Tibial nerve (tissue), 4 donors: ENCODE measurements at regions not wholly inside any gene's neighbourhood (a gene's known extent, or its start where the extent isn't known, plus 50 kb on each side); places are given as distances from the start of the nearest gene placed in this dataset.
"Not testable (repeated sequence)": the region's sequence is repeated elsewhere in the genome, so short reads cannot be mapped to it uniquely, and the experiment has no call there.

Source experiments
- DNase-seq, 2 donors: peaks; one replicate each; pipeline ENCODE4 v3.0.0-alpha.2; 2019; ENCODE audit warnings: low spot score in 2 of 2
- H3K27ac ChIP-seq, 4 donors: fragments of 200-600 bp; sonication (generic) in 3 of 4; one replicate each; pipeline ENCODE4 v1.5.1; 2017 to 2019; ENCODE audit warnings: mild to moderate bottlenecking in 1 of 4
- H3K27me3 ChIP-seq, 2 donors: fragments of 200-600 bp; sonication (generic) in 1 of 2; one replicate each; pipeline versions ENCODE4 v1.5.1 to v1.6.0; 2017 to 2019
- H3K36me3 ChIP-seq, 3 donors: fragments of 200-600 bp; sonication (generic); one replicate each; pipeline ENCODE4 v1.5.1; 2018 to 2019
- H3K4me1 ChIP-seq, 4 donors: fragments of 200-600 bp; sonication (generic) in 3 of 4; one replicate each; pipeline ENCODE4 v1.5.1; 2017 to 2019
- H3K4me3 ChIP-seq, 4 donors: fragments of 200-600 bp; sonication (generic) in 3 of 4; one replicate each; pipeline ENCODE4 v1.5.1; 2017 to 2019; ENCODE audit warnings: mild to moderate bottlenecking in 1 of 4, moderate library complexity in 1 of 4
- H3K9me3 ChIP-seq, 4 donors: fragments of 200-600 bp; sonication (generic) in 3 of 4; one replicate each; pipeline ENCODE4 v1.5.1; 2017 to 2019
- EP300 ChIP-seq, 2 donors: sonication (generic); formaldehyde crosslinking; IDR thresholded peaks; one replicate each; pipeline ENCODE4 v1.6.1; 2017; ENCODE audit warnings: antibody characterized with exemption in 2 of 2, mild to moderate bottlenecking in 1 of 2
- POLR2A ChIP-seq, 2 donors: fragments of 450-650 bp; IDR thresholded peaks; one replicate each; pipeline ENCODE4 v1.6.1; 2017; ENCODE audit warnings: antibody characterized with exemption in 2 of 2, mild to moderate bottlenecking in 2 of 2, moderate library complexity in 2 of 2
- WGBS, 2 donors: methylation state at CpG; one replicate each; pipeline ENCODE4 v1.1.5; 2018; 5-methylcytosine and 5-hydroxymethylcytosine counted together
- TF ChIP-seq, protein P1 (sequence below), 5 experiments: fragments of 200-600 bp in 3 of 5; fragments of 450-650 bp in 2 of 5; sonication (generic) in 3 of 5; IDR thresholded peaks; one replicate each; pipeline ENCODE4 v1.5.1; 2016 to 2019; ENCODE audit warnings: antibody characterized with exemption in 5 of 5, mild to moderate bottlenecking in 3 of 5, moderate library complexity in 2 of 5

DNA sequence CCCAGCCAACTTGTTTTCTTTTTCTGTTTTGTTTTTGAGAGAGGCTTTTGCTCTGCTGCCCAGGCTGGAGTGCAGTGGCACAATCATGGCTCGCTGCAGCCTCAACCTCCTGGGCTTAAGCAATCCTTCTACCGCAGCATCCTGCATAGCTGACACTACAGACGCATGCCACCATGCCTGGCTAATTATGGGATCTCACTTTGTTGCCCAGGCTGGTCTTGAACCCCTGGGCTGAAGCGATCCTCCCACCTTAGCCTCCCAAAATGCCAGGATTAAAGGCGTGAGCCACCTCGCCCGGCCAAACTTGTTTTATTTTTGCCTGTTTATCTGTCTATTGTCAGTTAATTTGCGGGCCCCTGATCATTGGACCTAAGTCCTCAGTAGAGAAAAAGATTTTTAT lies 61.6 kb upstream of the MSH6 start:
- Histone ChIP-seq H3K4me1 (no peaks in the 10 kb centered on the region), H3K27me3 (no peaks in the 10 kb centered on the region), H3K9me3 (no peaks in the 10 kb centered on the region), H3K36me3 (no peaks in the 10 kb centered on the region), H3K4me3 (no peak overlapping the region), H3K27ac (no peak overlapping the region)
- 91 to 94% methylated on average over 8 of the region's 8 CpGs for WGBS, 2 donors
- TF ChIP-seq, protein P1, sequence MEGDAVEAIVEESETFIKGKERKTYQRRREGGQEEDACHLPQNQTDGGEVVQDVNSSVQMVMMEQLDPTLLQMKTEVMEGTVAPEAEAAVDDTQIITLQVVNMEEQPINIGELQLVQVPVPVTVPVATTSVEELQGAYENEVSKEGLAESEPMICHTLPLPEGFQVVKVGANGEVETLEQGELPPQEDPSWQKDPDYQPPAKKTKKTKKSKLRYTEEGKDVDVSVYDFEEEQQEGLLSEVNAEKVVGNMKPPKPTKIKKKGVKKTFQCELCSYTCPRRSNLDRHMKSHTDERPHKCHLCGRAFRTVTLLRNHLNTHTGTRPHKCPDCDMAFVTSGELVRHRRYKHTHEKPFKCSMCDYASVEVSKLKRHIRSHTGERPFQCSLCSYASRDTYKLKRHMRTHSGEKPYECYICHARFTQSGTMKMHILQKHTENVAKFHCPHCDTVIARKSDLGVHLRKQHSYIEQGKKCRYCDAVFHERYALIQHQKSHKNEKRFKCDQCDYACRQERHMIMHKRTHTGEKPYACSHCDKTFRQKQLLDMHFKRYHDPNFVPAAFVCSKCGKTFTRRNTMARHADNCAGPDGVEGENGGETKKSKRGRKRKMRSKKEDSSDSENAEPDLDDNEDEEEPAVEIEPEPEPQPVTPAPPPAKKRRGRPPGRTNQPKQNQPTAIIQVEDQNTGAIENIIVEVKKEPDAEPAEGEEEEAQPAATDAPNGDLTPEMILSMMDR (IDR thresholded peaks at IDR 0.05): no peak
- no peak for TF ChIP-seq POLR2A (IDR thresholded peaks at IDR 0.05)
- no peak for TF ChIP-seq EP300 (IDR thresholded peaks at IDR 0.05)
- no peak for DNase-seq

DNA sequence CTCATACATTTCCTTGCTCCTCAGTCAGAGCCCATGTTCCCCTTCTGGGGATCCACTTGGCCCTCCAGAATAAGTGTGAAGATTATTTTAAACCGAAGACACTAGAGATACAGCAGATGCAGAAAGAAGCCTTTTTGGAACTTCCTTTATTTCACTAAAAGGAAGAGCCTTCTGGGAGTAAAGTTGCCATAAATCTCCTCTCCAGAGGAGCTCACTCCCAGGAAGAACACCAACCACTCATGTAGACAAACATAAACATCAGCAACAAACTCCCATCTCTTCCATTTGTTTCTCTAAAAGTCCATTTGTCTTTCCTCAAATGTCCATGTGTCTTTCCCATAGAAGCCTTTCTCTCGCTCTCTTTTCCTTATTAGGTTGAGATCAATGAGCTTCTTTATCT lies 62.4 kb upstream of the MSH6 start:
- no peak for DNase-seq
- Histone ChIP-seq H3K4me1 (no peaks in the 10 kb centered on the region), H3K27me3 (no peaks in the 10 kb centered on the region), H3K27ac (no peak overlapping the region), H3K9me3 (no peaks in the 10 kb centered on the region), H3K4me3 (no peak overlapping the region), H3K36me3 (no peaks in the 10 kb centered on the region)
- 0 to 12% methylated on average over 2 of the region's 2 CpGs for WGBS, 2 donors
- TF ChIP-seq EP300 (IDR thresholded peaks at IDR 0.05) (no peak), POLR2A (IDR thresholded peaks at IDR 0.05) (no peak)
- TF ChIP-seq, protein P1 (IDR thresholded peaks at IDR 0.05): no peak

DNA sequence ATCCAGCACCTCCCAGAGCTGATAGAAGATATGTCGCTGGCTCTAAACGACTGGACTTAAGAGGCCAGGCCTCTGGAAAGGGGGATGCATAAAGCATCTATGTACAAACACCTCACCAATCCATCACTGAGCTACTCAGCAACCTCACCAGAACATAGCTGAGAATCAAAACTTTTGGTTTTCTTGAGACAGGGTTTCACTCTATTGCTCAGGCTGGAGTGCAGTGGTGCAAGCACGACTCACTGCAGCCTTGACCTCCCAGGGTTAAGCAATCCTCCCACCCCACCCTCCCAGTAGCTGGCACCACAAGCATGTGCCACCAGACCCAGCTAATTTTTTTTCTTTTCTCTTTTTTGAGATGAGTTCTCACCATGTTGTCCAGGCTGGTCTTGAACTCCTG lies 62.9 kb upstream of the MSH6 start:
- H3K27ac ChIP-seq: no peak overlapping the region
- H3K4me3 ChIP-seq: no peak overlapping the region
- H3K27me3 ChIP-seq: no peaks in the 10 kb centered on the region
- no peaks in the 10 kb centered on the region for H3K36me3 ChIP-seq
- TF ChIP-seq, protein P1 (IDR thresholded peaks at IDR 0.05): no peak
- no peak for TF ChIP-seq POLR2A (IDR thresholded peaks at IDR 0.05)
- TF ChIP-seq EP300 (IDR thresholded peaks at IDR 0.05): no peak
- no peaks in the 10 kb centered on the region for H3K9me3 ChIP-seq
- DNase-seq: no peak
- WGBS, 2 donors: 60 to 64% methylated on average over 3 of the region's 3 CpGs
- no peaks in the 10 kb centered on the region for H3K4me1 ChIP-seq

DNA sequence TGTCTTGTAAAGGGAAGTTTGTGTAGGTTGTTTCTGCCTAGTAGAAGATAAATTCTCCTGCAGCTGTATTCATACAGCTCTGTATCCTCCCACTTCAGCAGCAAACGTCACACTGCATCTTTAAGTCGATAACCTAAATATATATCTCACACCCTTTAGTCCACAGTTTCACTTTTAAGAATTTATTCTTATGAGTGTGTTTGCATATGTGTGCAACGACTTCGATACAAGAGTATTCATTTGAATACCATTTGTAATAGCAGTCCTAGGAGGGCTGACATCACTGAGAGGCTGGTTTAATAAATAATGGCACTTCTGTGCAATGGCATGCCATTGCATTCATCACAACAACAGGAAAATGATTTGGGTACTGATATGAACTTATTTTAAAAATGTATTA lies 63.8 kb upstream of the MSH6 start:
- no peaks in the 10 kb centered on the region for H3K36me3 ChIP-seq
- no peak overlapping the region for H3K4me3 ChIP-seq
- 31 to 45% methylated on average over 4 of the region's 4 CpGs for WGBS, 2 donors
- TF ChIP-seq POLR2A (IDR thresholded peaks at IDR 0.05) (no peak), EP300 (IDR thresholded peaks at IDR 0.05) (no peak)
- TF ChIP-seq, protein P1 (IDR thresholded peaks at IDR 0.05): no peak
- H3K4me1 ChIP-seq: no peaks in the 10 kb centered on the region
- H3K27me3 ChIP-seq: no peaks in the 10 kb centered on the region
- H3K27ac ChIP-seq: no peak overlapping the region
- no peaks in the 10 kb centered on the region for H3K9me3 ChIP-seq
- DNase-seq: no peak

DNA sequence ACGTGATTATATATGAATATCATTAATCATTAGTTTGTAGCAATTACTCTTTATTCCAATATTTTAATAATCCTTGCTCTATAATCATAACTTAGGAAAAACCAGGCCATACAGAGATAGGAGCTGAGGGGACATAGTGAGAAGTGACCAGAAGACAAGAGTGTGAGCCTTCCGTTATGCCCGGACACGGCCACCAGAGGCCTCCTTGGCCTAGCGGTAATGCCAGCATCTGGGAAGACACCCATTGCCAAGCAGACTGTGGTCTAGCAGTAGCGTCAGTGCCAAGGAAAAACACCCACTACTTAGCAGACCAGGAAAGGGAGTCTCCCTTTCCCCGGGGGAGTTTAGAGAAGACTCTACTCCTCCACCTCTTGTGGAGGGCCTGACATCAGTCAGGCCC lies 66.6 kb upstream of the MSH6 start:
- DNase-seq, H3K27me3 ChIP-seq, H3K4me3 ChIP-seq, H3K9me3 ChIP-seq, H3K36me3 ChIP-seq, H3K27ac ChIP-seq, H3K4me1 ChIP-seq: not testable (repeated sequence)
- 66 to 92% methylated on average over 7 of the region's 7 CpGs for WGBS, 2 donors

DNA sequence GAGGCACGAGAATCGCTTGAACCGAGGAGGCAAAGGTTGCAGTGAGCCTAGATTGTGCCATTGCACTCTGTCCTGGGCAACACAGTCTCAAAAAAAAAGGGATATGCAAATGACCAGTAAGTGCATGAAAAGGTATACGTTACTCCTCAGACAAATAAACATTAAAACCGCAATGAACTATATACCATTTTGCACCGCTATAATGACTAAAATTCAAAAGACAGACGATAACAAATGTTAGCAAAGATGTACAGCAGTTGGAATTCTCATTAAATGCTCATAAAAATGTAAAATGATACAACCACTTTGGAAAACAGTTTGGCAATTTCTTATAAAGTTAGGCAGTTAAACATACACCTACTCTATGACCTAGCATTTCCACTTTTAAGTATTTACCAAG lies 67.4 kb upstream of the MSH6 start:
- H3K27me3 ChIP-seq: no peaks in the 10 kb centered on the region
- H3K9me3 ChIP-seq: no peaks in the 10 kb centered on the region
- DNase-seq: no peak
- no peak for TF ChIP-seq POLR2A (IDR thresholded peaks at IDR 0.05)
- TF ChIP-seq, protein P1 (IDR thresholded peaks at IDR 0.05): no peak
- H3K4me3 ChIP-seq: no peak overlapping the region
- 85 to 95% methylated on average over 7 of the region's 7 CpGs for WGBS, 2 donors
- no peaks in the 10 kb centered on the region for H3K4me1 ChIP-seq
- no peaks in the 10 kb centered on the region for H3K36me3 ChIP-seq
- no peak overlapping the region for H3K27ac ChIP-seq
